ENCODE measurements at regions not wholly inside any gene's neighbourhood (a gene's known extent, or its start where the extent isn't known, plus 50 kb on each side); places are given as distances from the start of the nearest gene placed in this dataset.

- Histone ChIP-seq H3K9me3 (ENCODE audit: control extremely low read depth in 1 of 3, control insufficient read depth in 2 of 3, insufficient read depth in 1 of 3, low read length in 2 of 3) (no peaks in the 10 kb centered on the region), H3K4me2 (replicated peaks; ENCODE audit: low read depth, low read length, poor library complexity, severe bottlenecking) (no peak overlapping the region), H3K27me3 (replicated peaks in 1 of 4; ENCODE audit: control extremely low read depth in 1 of 4, control insufficient read depth in 3 of 4, insufficient read depth in 4 of 4, low read length in 3 of 4) (no peaks in the 10 kb centered on the region), H2AFZ (ENCODE audit: insufficient read depth, low read depth, low read length, poor library complexity, severe bottlenecking) (peak overlapping the region; percentile 6), H3K27ac (ENCODE audit: low read length in 2 of 2) (no peak overlapping the region), H3K4me1 (ENCODE audit: control insufficient read depth in 2 of 2, insufficient read depth in 2 of 2, low read length in 2 of 2) (no peaks in the 10 kb centered on the region), H3K36me3 (replicated peaks in 1 of 2; ENCODE audit: control extremely low read depth in 1 of 2, control insufficient read depth in 1 of 2, extremely low read depth in 1 of 2, insufficient read depth in 2 of 2, low read length in 1 of 2) (no peaks in the 10 kb centered on the region), H4K20me1 (ENCODE audit: control insufficient read depth, insufficient read depth, low read length, poor library complexity, severe bottlenecking) (no peaks in the 10 kb centered on the region), H3K79me2 (ENCODE audit: control insufficient read depth, insufficient read depth, low read length) (no peaks in the 10 kb centered on the region), H3K4me3 (ENCODE audit: control extremely low read depth in 1 of 5, extremely low read depth in 1 of 5, insufficient read depth in 1 of 5, low read depth in 2 of 5, low read length in 4 of 5) (no peak overlapping the region), H3K9ac (ENCODE audit: low read length) (no peak overlapping the region)
- CTCF ChIA-PET, result no interaction called here
- POLR2A ChIA-PET, result no interaction called here
- H3K9me3 Mint-ChIP-seq (ENCODE audit: insufficient read depth), result no peaks in the 10 kb centered on the region
- H3K27me3 Mint-ChIP-seq, result no peaks in the 10 kb centered on the region
- intact Hi-C loops (cut with micrococcal nuclease), result no loop called here
- TF ChIP-seq EZH2 (IDR thresholded peaks at IDR 0.05; ENCODE audit: borderline replicate concordance, insufficient read depth, low read depth, low read length, poor library complexity, severe bottlenecking) (no peak), CTCF (IDR thresholded peaks at IDR 0.05) (no peak)
- no peak overlapping the region for H3K27ac Mint-ChIP-seq
- ATAC-seq (ENCODE audit: low read depth) (no peak), DNase-seq (peak; percentile 7)
- 5% methylated on average over 3 of the region's 5 CpGs for WGBS (ENCODE audit: insufficient coverage)
- peaks cover 3% of the 10 kb centered on the region for H3K4me1 Mint-ChIP-seq
- H3K4me3 Mint-ChIP-seq, result no peak overlapping the region
Observed at GRCh38 chr20:10111139-10111958, 76.6 kb downstream of the ANKEF1 start.

GRCh38 chr20:10111959-10112250 lies 77.1 kb downstream of the ANKEF1 start:
- intact Hi-C loops (cut with micrococcal nuclease), result no loop called here
- H3K9me3 Mint-ChIP-seq (ENCODE audit: insufficient read depth), result no peaks in the 10 kb centered on the region

More at GRCh38 chr20:10111959-10112250, 77.1 kb downstream of the ANKEF1 start:
- H3K4me3 ChIP-seq (ENCODE audit: control extremely low read depth in 1 of 5, extremely low read depth in 1 of 5, insufficient read depth in 1 of 5, low read depth in 2 of 5, low read length in 4 of 5), result no peak overlapping the region
- H3K4me1 Mint-ChIP-seq, result peaks cover 3% of the 10 kb centered on the region
- ATAC-seq (ENCODE audit: low read depth), result no peak
- no peaks in the 10 kb centered on the region for H3K27me3 Mint-ChIP-seq
- H3K79me2 ChIP-seq (ENCODE audit: control insufficient read depth, insufficient read depth, low read length), result no peaks in the 10 kb centered on the region
- H4K20me1 ChIP-seq (ENCODE audit: control insufficient read depth, insufficient read depth, low read length, poor library complexity, severe bottlenecking), result no peaks in the 10 kb centered on the region
- TF ChIP-seq EZH2 (IDR thresholded peaks at IDR 0.05; ENCODE audit: borderline replicate concordance, insufficient read depth, low read depth, low read length, poor library complexity, severe bottlenecking) (no peak), CTCF (IDR thresholded peaks at IDR 0.05) (no peak)
- H3K4me3 Mint-ChIP-seq, result no peak overlapping the region
- H3K27me3 ChIP-seq (replicated peaks in 1 of 4; ENCODE audit: control extremely low read depth in 1 of 4, control insufficient read depth in 3 of 4, insufficient read depth in 4 of 4, low read length in 3 of 4), result no peaks in the 10 kb centered on the region
- no peak overlapping the region for H3K4me2 ChIP-seq (replicated peaks; ENCODE audit: low read depth, low read length, poor library complexity, severe bottlenecking)
- no peaks in the 10 kb centered on the region for H3K4me1 ChIP-seq (ENCODE audit: control insufficient read depth in 2 of 2, insufficient read depth in 2 of 2, low read length in 2 of 2)
- H3K27ac ChIP-seq (ENCODE audit: low read length in 2 of 2), result no peak overlapping the region
- DNase-seq, result no peak
- no peak overlapping the region for H2AFZ ChIP-seq (ENCODE audit: insufficient read depth, low read depth, low read length, poor library complexity, severe bottlenecking)
- H3K9me3 ChIP-seq (ENCODE audit: control extremely low read depth in 1 of 3, control insufficient read depth in 2 of 3, insufficient read depth in 1 of 3, low read length in 2 of 3), result no peaks in the 10 kb centered on the region
- ChIA-PET POLR2A (no interaction called here), CTCF (no interaction called here)
- no peak overlapping the region for H3K9ac ChIP-seq (ENCODE audit: low read length)
- no peaks in the 10 kb centered on the region for H3K36me3 ChIP-seq (replicated peaks in 1 of 2; ENCODE audit: control extremely low read depth in 1 of 2, control insufficient read depth in 1 of 2, extremely low read depth in 1 of 2, insufficient read depth in 2 of 2, low read length in 1 of 2)
- H3K27ac Mint-ChIP-seq, result no peak overlapping the region
